Progenitor cell of endocrine pancreas (in vitro differentiated cells): ENCODE measurements at regions not wholly inside any gene's neighbourhood (a gene's known extent, or its start where the extent isn't known, plus 50 kb on each side); places are given as distances from the start of the nearest gene placed in this dataset.
"Not testable (repeated sequence)": the region's sequence is repeated elsewhere in the genome, so short reads cannot be mapped to it uniquely, and the experiment has no call there.

Source experiments
- DNase-seq: peaks from one replicate; pipeline ENCODE4 v3.0.0; 2021; ENCODE audit warnings: low spot score; ENCODE audit not compliant: unreplicated experiment
- H3K27ac Mint-ChIP-seq: 2 replicates; pipeline ENCODE4 v1.8.0; 2021; ENCODE audit warnings: mild to moderate bottlenecking, moderate library complexity, mixed read lengths
- H3K27me3 Mint-ChIP-seq: 2 replicates; pipeline ENCODE4 v1.8.0; 2021; ENCODE audit warnings: mixed read lengths
- H3K36me3 Mint-ChIP-seq: 2 replicates; pipeline ENCODE4 v1.8.0; 2022; ENCODE audit warnings: mixed read lengths; ENCODE audit not compliant: insufficient read depth
- H3K4me1 Mint-ChIP-seq: 2 replicates; pipeline ENCODE4 v1.8.0; 2021; ENCODE audit warnings: low read depth, mixed read lengths
- H3K4me3 Mint-ChIP-seq: 2 replicates; pipeline ENCODE4 v1.8.0; 2021; ENCODE audit warnings: low read depth, mild to moderate bottlenecking, moderate library complexity, mixed read lengths
- H3K9me3 Mint-ChIP-seq: 2 replicates; pipeline ENCODE4 v1.8.0; 2021; ENCODE audit warnings: low read depth, mixed read lengths
- TF ChIP-seq, protein P1 (sequence below): fragments of 200-600 bp; sonication (generic); IDR thresholded peaks from one replicate; pipeline ENCODE4 v1.5.0; 2021; ENCODE audit warnings: antibody characterized with exemption, mild to moderate bottlenecking; ENCODE audit not compliant: unreplicated experiment

DNA sequence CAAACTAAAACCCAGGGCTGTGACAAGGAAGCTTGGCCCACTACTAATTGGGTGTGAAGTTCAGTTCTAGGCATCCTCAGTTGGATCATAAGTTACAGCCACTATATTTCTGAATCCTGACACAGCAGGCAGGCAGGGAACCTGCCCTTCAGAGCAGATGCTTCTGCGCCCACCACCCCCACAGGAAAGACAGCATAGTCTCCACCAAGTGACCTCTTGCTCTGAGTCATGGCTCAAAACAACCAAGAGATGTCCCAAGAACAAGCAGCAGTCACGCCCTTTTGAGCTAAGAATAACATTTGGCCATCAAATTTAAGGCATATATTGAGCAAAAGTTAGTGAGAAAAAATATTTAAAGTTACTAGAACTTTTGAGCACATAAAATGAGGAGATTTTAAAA is 170.7 kb upstream of the SMARCAD1 start:
- no peak overlapping the region for H3K4me3 Mint-ChIP-seq
- TF ChIP-seq, protein P1, sequence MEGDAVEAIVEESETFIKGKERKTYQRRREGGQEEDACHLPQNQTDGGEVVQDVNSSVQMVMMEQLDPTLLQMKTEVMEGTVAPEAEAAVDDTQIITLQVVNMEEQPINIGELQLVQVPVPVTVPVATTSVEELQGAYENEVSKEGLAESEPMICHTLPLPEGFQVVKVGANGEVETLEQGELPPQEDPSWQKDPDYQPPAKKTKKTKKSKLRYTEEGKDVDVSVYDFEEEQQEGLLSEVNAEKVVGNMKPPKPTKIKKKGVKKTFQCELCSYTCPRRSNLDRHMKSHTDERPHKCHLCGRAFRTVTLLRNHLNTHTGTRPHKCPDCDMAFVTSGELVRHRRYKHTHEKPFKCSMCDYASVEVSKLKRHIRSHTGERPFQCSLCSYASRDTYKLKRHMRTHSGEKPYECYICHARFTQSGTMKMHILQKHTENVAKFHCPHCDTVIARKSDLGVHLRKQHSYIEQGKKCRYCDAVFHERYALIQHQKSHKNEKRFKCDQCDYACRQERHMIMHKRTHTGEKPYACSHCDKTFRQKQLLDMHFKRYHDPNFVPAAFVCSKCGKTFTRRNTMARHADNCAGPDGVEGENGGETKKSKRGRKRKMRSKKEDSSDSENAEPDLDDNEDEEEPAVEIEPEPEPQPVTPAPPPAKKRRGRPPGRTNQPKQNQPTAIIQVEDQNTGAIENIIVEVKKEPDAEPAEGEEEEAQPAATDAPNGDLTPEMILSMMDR, result no peak
- no peak for DNase-seq
- no peak overlapping the region for H3K27ac Mint-ChIP-seq
- H3K27me3 Mint-ChIP-seq, result no peaks in the 10 kb centered on the region
- H3K9me3 Mint-ChIP-seq, result no peaks in the 10 kb centered on the region
- H3K36me3 Mint-ChIP-seq, result no peaks in the 10 kb centered on the region
- H3K4me1 Mint-ChIP-seq, result no peaks in the 10 kb centered on the region

DNA sequence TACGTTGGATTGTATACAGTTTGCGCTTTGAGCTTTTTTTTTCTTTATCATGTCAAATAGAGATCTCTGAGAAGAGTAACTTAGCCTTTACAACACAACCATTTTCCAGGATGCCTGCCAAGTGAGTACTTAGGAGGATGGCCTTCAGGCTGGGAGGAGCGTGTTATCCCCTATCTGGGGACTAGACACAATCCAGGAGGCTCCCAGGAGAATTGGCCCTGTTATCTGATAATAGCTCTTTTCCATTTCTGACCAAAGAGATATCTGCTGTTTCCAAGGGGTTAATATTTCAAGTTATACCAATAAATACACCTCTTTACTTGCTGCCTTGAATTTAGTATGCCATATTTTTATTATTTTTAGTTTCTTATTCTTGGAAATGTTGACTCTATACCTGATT is 169.5 kb upstream of the SMARCAD1 start:
- H3K9me3 Mint-ChIP-seq, result no peaks in the 10 kb centered on the region
- no peaks in the 10 kb centered on the region for H3K4me1 Mint-ChIP-seq
- no peak overlapping the region for H3K4me3 Mint-ChIP-seq
- DNase-seq, result no peak
- H3K27ac Mint-ChIP-seq, result no peak overlapping the region
- no peaks in the 10 kb centered on the region for H3K27me3 Mint-ChIP-seq
- no peaks in the 10 kb centered on the region for H3K36me3 Mint-ChIP-seq
- TF ChIP-seq, protein P1, result no peak

DNA sequence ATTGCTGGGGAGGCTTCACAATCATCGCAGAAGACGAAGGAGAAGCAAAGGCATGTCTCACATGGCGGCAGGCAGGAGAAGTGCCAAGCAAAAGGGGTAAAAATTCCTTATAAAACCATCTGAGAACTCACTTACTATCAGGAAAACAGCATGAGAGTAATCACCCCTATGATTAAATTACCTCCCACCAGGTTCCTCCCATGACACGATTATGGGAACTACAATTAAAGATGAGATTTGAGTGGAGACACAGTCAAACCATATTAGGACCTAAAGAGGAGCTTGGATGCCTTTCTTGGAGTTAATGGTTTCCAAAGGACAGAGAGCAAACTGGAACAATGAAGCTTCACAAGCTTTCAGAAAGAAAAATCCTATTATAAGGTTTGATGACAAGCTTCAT is 168.4 kb upstream of the SMARCAD1 start:
- Mint-ChIP-seq H3K4me3 (no peak overlapping the region), H3K4me1 (no peaks in the 10 kb centered on the region), H3K27ac (no peak overlapping the region), H3K27me3 (no peaks in the 10 kb centered on the region), H3K9me3 (peaks cover 3% of the 10 kb centered on the region), H3K36me3 (peaks cover 1% of the 10 kb centered on the region)
- no peak for DNase-seq
- TF ChIP-seq, protein P1, result no peak

DNA sequence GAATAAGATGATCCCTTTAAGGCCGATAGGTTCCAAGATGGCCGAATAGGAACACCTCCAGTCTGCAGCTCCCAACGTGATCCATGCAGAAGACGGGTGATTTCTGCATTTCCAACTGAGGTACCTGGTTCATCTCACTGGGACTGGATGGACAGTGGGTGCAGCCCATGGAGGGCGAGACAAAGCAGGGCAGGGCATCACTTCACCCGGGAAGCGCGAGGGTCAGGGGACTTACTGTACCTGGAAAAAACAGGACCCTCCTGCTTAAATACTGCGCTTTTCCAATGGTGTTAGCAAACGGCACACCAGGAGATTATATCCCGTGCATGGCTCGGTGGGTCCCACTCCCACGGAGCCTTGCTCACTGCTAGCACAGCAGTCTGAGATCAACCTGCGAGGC is 163.2 kb upstream of the SMARCAD1 start:
- H3K27me3 Mint-ChIP-seq, H3K4me3 Mint-ChIP-seq, H3K27ac Mint-ChIP-seq, H3K36me3 Mint-ChIP-seq, DNase-seq, H3K4me1 Mint-ChIP-seq: not testable (repeated sequence)
- H3K9me3 Mint-ChIP-seq, result peaks cover 17% of the 10 kb centered on the region

DNA sequence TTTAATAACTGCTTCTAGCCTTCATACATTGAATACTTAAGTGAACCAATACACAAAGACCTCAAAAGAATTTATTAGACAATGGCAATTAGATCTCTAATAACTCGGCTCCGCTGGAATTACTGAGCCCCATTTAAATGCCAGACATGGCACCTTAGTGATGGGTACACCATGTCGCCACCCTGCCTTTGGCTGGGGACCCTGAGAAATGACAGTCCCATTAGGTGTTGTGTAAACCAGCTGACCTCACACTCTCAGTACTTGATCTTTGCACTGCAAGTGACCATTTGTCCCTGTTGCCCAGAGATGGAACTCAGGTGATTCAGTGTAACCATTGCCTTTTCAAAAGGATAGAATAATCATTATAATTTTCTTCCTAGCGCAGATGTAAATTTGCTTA is 144.6 kb upstream of the SMARCAD1 start:
- Mint-ChIP-seq H3K4me1 (no peaks in the 10 kb centered on the region), H3K9me3 (peaks cover 4% of the 10 kb centered on the region), H3K36me3 (no peaks in the 10 kb centered on the region), H3K4me3 (no peak overlapping the region), H3K27ac (no peak overlapping the region), H3K27me3 (no peaks in the 10 kb centered on the region)
- TF ChIP-seq, protein P1, result no peak
- DNase-seq, result no peak

DNA sequence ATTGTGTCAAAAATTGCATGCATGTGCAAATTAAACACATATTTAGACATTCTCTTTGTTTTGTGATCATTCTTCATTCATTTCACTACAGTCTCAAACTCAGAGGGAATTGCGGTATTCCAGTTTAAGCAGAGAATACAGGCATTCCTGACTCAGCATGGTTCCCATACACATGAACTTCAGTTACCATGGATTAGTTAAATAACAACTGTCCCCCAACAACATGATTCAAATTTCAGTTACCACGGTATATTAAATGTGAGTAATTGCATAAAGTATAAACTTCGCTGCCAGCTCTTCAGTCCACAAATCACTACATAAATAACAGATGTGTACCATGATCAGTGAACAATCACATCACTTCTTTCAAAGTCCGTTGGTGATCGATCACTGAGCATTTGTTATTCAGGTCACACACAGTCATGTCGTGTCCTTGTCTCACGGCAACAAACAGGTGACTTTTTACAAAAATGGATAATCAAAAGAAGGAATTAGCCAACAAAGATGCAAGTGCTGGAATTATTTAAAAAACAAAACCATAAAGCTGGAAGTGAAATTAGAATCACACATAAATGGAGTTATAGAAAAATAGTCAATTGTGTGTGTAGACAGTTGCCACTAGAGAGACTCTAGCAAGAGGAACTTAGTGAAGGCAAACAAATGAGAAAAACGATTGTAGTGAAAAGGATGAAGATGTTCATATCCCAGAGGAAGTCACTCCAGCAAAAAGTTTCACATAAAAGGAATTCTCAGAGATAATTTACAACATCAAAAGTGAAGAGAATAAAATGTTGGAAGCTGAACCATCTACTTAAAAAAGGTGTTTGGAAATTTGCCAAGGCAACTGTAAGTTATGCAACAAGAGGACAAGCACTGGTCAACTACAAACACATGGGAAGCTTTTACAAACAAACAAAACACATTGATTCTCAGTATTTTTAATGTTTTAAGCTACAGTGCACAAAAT is 138.6 kb upstream of the SMARCAD1 start:
- Mint-ChIP-seq H3K4me3 (no peak overlapping the region), H3K36me3 (no peaks in the 10 kb centered on the region), H3K27ac (no peak overlapping the region), H3K9me3 (peaks cover 4% of the 10 kb centered on the region), H3K27me3 (no peaks in the 10 kb centered on the region), H3K4me1 (peaks cover 1% of the 10 kb centered on the region)
- DNase-seq, result no peak
- TF ChIP-seq, protein P1, result no peak
